ENCODE measurements at regions not wholly inside any gene's neighbourhood (a gene's known extent, or its start where the extent isn't known, plus 50 kb on each side); places are given as distances from the start of the nearest gene placed in this dataset.

GRCh38 chr6:120622127-120622631 lies 712.1 kb downstream of the TBC1D32 start:
- CTCF ChIA-PET = no interaction called here
- POLR2A ChIA-PET = no interaction called here
- Mint-ChIP-seq H3K4me1 (ENCODE audit: low read depth) (no peaks in the 10 kb centered on the region), H3K9me3 (no peaks in the 10 kb centered on the region), H3K4me3 (no peak overlapping the region), H3K27me3 (no peaks in the 10 kb centered on the region), H3K36me3 (ENCODE audit: low read depth) (no peaks in the 10 kb centered on the region), H3K27ac (no peak overlapping the region)
- no peak for TF ChIP-seq CTCF (IDR thresholded peaks at IDR 0.05)
- intact Hi-C loops (cut with micrococcal nuclease) = no loop called here
- DNase-seq (no peak), ATAC-seq (no peak)

- intact Hi-C loops (cut with micrococcal nuclease) = no loop called here
- DNase-seq (no peak), ATAC-seq (no peak)
- CTCF ChIA-PET = no interaction called here
- no peaks in the 10 kb centered on the region for H3K36me3 Mint-ChIP-seq (ENCODE audit: low read depth)
- no peaks in the 10 kb centered on the region for H3K27me3 Mint-ChIP-seq
- no peak for TF ChIP-seq CTCF (IDR thresholded peaks at IDR 0.05)
- H3K9me3 Mint-ChIP-seq = no peaks in the 10 kb centered on the region
- no peak overlapping the region for H3K4me3 Mint-ChIP-seq
- no peaks in the 10 kb centered on the region for H3K4me1 Mint-ChIP-seq (ENCODE audit: low read depth)
- POLR2A ChIA-PET = no interaction called here
- H3K27ac Mint-ChIP-seq = no peak overlapping the region
These were observed 713.4 kb downstream of the TBC1D32 start for GRCh38 chr6:120620900-120621299.

- ChIA-PET CTCF (no interaction called here), POLR2A (no interaction called here)
- Mint-ChIP-seq H3K4me3 (no peak overlapping the region), H3K27me3 (no peaks in the 10 kb centered on the region), H3K36me3 (ENCODE audit: low read depth) (no peaks in the 10 kb centered on the region), H3K27ac (no peak overlapping the region), H3K9me3 (no peaks in the 10 kb centered on the region), H3K4me1 (ENCODE audit: low read depth) (no peaks in the 10 kb centered on the region)
- no peak for ATAC-seq
- intact Hi-C loops (cut with micrococcal nuclease) = no loop called here
- TF ChIP-seq CTCF (IDR thresholded peaks at IDR 0.05) = no peak
- no peak for DNase-seq
These were observed 719.0 kb downstream of the TBC1D32 start for GRCh38 chr6:120615238-120615637.

GRCh38 chr6:120614723-120615122 lies 719.6 kb downstream of the TBC1D32 start:
- Mint-ChIP-seq H3K9me3 (no peaks in the 10 kb centered on the region), H3K4me3 (no peak overlapping the region), H3K27me3 (no peaks in the 10 kb centered on the region), H3K36me3 (ENCODE audit: low read depth) (no peaks in the 10 kb centered on the region), H3K27ac (no peak overlapping the region), H3K4me1 (ENCODE audit: low read depth) (no peaks in the 10 kb centered on the region)
- POLR2A ChIA-PET = no interaction called here
- TF ChIP-seq CTCF (IDR thresholded peaks at IDR 0.05) = no peak
- ATAC-seq = no peak
- no peak for DNase-seq
- intact Hi-C loops (cut with micrococcal nuclease) = no loop called here
- CTCF ChIA-PET = no interaction called here

- DNase-seq (no peak), ATAC-seq (no peak)
- no peak for TF ChIP-seq CTCF (IDR thresholded peaks at IDR 0.05)
- ChIA-PET CTCF (no interaction called here), POLR2A (no interaction called here)
- Mint-ChIP-seq H3K36me3 (ENCODE audit: low read depth) (no peaks in the 10 kb centered on the region), H3K27me3 (no peaks in the 10 kb centered on the region), H3K4me1 (ENCODE audit: low read depth) (no peaks in the 10 kb centered on the region), H3K9me3 (no peaks in the 10 kb centered on the region), H3K4me3 (no peak overlapping the region), H3K27ac (no peak overlapping the region)
- intact Hi-C loops (cut with micrococcal nuclease) = no loop called here
These were observed 725.5 kb downstream of the TBC1D32 start for GRCh38 chr6:120608826-120609225.

Data from activated CD8-positive, alpha-beta T cell treated with anti-CD3 and anti-CD28 coated beads for 36 hours (primary cell).